ENCODE measurements at regions not wholly inside any gene's neighbourhood (a gene's known extent, or its start where the extent isn't known, plus 50 kb on each side); places are given as distances from the start of the nearest gene placed in this dataset.
A peak's percentile ranks its signal among the peaks of the same experiment; 100 is the strongest.
"Not testable (repeated sequence)": the region's sequence is repeated elsewhere in the genome, so short reads cannot be mapped to it uniquely, and the experiment has no call there.

DNA sequence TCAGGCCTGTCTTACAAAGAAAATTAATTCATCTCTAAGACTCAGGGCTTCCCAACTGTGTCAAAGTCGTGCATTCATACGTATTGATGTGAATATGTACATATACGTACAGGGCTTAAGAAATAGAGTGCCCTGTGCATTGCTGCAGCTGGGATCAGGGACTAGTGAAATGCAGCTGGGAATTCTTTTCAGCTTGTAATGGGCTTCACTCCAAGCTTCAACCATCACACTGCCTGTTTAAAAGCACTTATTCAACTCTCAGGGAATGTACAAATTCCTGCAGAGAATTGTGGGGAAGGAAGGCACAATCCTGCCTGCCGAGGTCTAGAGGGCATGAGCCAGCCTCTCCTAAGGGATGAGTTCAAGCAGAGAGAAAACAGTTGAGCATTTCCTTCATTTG lies 59.6 kb upstream of the MAN2A1 start:
- peak in 1 of 51 donors; percentile 52 for DNase-seq

DNA sequence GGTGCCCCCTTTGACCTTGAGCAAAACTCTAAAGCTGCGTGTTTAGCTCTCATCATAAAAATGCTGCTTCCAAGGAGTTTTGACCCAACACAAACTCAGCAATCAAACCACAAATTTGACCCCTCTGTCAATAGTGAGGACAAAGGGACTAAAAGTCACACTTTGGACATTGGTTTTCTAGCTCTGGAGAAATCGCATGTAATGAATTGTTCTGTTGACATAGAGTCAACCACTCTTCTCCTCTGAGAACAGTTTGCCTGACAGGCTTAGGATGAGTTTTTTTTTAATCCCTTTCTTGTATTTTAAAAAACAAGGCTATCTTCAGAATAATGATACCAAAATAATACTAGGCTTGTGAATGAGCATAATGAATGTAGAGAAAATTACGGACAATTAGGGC lies 61.1 kb upstream of the MAN2A1 start:
- no peak for DNase-seq

DNA sequence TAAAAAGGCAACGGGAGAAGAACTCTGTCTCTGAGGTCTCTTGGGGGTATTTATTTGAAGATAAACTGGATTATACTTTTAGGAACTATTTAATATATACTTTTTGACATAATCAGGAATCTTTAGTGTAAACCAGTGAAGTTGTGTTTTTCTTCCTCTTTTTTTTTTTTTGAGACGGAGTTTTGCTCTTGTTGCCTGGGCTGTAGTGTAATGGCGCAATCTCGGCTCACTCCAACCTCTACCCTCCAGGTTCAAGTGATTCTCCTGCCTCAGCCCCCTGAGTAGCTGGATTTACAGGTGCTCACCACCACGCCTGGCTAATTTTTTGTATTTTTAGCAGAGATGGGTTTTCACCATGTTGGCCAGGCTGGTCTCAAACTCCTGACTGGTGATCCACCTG lies 68.5 kb upstream of the MAN2A1 start:
- DNase-seq = not testable (repeated sequence)

DNA sequence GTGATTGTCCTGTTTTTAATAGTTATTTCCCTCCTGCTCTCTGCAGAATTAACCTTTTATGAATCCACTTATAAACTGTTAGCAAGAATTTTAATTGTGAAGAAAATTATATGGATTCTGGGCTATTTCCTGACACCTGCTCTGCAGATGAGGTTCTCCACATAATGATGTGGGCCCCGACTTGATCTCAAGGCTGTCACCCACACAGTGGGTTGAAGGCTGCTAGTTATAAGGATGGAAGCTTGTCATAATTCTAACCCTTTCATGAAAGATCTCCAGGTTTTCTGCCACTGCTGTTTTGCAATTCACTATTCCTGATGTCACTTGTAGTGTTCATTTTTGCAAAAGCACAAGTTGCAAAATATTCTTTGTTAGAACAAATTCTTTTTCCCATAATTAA lies 69.1 kb upstream of the MAN2A1 start:
- peak in 1 of 51 donors; percentile 63 for DNase-seq

DNA sequence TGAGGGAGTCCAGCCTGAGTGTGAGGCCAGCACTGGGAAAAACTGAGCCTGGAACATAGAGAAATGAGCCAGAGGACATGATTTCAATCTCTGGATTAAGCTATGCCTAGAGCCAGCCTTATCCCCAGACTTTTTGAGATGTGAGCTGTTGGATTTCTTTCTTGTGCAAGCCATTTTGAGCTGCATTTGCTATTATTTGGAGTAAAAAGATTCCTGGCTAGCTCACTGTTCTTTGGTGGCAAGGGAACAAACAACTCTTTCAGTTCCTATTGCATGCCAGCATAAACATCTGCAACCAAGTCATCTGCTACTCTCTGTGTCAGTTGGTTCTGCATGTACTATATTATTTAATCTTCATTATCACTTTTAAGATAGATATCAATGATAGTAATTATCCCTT lies 70.1 kb upstream of the MAN2A1 start:
- peak in 9 of 51 donors; percentile 8 to 79 (median 31) for DNase-seq

DNA sequence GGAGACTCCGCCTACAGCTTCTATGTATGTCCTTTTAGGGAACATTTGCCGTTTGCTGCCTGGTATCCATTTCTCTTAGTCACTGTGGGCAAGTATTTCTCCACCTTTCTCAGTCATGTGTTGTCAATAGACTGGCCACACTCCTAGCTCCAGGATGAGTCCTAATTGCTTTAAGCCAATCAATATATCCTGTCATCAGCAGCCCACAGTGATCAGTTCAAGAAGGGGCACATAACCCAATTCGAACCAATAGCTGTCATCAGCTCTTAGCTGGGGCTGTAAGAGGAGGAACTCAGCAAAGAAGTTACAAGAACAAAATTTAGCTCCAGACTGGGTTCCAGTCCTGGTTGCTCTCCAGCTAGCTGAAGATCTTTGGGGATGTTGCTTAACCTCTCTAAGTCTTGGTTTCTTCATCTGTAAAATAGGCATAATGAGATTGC lies 70.7 kb upstream of the MAN2A1 start:
- peak in 1 of 51 donors; percentile 49 for DNase-seq

DNA sequence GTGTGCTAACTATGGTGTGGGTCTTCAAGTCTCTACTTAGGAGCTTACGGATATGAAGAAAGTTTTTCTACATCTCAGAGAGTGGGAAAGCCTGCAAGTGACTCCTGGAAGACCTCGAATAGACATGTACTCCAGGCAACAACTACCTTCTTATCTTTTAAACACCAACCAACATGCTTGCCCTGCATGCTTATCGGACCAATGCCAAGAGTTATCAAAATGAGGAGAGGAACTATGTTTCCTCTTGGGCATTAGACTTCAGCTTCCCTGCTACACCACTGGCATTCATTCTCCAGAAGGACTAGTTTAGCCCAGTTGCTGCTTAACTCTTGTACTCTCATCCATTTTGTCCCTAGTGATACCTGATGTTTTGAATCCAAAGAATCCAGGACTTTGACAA lies 74.7 kb upstream of the MAN2A1 start:
- DNase-seq = no peak

DNA sequence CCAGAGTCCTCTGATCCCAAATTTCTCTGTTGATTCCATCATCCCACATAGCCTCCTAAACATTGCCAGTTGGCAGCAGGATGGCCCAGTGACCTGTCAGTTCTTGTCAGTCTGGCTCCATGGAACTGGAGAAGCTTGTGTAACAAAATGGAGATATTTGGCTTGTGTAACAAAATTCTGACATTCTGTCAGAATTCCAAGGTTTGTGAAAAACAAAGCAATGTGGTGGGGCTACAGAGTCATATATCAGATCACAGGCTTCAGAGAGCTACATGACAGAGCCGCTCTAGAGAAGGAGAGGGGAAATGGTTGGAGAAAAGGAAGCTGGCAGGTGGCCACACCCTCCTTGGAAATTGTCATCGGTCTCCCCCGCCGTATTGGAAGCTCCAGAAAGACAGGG lies 75.4 kb upstream of the MAN2A1 start:
- DNase-seq = no peak

DNA sequence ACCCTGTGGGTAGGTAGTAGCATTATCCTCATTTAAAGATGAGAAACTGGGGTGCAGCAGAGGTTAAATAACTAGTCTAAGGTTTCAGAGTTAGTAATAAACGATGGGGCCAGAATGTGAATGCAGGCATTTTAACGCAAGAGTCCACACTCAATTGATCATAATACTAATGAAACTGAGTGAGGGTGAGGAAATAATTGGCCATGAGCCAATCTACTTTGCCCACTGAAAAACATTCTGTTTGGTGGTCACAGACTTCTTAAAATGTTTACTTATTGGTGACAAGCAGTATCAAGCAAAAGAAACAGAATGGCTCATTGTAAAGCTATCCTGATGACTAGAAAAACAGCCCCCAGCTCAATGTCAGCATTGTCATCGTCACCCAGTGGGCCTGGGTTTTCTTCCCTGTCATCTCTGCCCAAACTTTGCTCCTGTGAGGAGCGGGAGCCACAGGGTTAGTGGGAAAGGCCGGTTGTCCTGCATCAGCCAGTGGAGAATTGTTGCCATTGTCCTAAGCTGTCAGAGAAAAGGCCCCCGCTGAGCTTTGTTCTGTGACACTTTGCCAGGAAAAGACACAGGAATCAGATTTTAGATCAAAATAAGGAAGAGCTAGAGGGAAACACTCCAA lies 77.3 kb upstream of the MAN2A1 start:
- DNase-seq = peak in 40 of 51 donors; percentile 4 to 89 (median 44)

DNA sequence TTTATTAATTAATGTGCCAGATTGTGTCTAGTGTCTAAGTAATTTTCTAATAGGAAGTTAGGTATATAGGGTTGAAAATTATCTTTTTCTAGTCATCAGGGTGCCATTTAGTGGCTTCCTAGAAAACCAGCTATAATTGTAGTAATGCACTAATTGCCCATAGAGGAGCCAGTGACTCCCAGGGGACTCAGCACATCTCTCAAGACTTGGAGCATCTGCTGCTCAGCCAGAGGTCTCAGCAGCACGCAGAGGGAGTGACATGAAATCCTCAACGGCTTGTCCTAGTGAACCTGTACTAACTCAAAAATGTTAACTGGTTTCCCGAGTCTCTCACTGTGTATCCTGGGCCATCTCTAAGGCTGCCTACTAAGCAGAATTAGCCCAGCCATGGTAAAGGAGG lies 78.2 kb upstream of the MAN2A1 start:
- DNase-seq = peak in 2 of 51 donors; percentile 7 to 42

DNA sequence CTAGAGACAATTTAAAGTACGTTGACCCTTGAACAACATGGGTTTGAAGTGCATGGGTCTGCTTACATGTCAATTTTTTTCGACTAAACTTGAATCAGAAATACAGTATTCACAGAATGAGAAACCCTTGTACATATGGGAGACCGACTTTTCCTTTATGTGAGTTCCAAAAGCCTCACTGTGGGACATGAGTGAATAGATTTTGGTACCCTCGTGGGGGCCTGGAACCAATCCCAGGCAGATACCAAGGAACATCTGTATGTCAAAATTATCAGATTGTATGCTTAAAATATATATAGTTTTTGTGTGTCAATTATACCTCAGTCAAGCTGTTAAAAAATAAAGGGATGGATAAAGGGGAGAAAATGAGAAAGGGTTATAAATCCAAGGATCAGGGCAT lies 78.7 kb upstream of the MAN2A1 start:
- no peak for DNase-seq

DNA sequence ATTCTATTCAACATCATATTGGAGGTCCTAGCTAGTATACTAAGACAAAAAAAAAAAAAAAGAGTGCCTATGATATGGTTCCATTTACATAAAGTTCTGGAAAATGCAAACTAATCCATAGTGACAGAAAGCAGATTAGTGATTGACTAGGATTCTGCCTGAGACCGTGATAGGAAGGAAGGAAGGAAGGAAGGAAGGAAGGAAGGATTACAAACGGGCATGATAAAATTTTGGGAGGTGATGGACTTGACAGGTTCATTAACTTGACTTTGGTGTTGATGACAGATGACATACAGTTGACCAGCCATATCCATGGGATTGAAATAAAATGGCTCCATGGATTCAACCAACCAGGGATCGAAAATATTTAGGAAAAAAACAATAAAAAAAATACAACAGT lies 79.1 kb upstream of the MAN2A1 start:
- DNase-seq = no peak

DNA sequence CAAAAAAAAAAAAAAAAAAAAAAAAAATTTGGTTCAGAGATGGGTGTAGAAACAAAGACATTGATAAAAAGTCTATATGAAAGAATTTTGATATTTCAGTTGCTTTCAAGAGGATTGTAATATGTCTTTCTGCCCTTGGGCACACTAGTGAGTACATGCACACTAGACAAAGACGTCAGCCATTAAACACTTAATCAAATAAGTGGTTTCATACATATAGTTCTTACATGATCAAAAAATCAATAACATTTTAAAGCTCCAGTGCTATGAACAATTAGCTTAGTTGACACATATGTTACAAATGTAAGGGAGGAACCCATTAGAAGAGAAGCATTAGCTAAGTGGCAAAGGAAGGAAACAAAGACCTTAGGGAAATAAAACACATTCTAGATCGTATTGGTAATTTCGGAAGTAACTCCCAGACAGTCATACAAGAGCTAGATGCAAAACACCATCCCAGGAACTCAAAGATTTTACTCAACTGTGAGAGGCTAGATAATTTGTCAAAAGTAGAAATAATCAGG lies 84.5 kb upstream of the MAN2A1 start:
- DNase-seq = no peak

DNA sequence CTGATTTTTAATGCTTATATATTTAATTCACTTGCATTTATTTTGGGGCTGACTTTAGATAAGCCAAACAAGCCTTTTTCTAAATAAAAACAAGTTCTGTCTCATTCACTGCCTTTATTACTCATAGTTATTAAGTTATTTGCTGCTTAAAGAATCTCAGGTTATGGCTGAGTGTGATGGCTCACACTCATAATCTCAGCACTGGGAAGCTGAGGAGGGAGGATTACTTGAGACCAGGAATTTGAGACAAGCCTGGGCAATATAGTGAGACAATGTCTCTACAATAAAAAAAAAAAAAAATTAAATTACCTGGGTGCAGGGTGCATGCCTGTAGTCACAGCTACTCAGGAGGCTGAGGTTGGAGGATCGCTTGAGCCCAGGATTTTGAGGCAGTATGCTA lies 85.0 kb upstream of the MAN2A1 start:
- DNase-seq = no peak

DNA sequence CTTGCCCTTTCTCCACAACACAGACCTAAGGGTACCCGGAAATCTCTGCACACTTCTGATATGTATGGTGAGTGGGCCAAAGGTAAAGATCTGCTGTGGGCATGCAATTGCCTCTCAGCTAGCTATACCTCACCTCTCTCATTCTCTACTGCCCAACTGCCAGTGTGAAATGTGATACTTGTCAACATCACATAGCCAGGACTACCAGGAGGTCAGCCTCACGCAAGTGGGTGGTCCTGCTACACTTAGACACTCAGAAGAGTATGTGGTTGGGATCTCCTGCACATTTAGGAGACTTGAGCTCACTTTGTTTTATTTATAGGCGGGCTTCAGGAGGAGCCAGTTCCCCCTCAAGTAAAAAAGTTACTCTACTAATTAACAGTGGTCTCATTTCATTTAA lies 88.0 kb upstream of the MAN2A1 start:
- no peak for DNase-seq

DNA sequence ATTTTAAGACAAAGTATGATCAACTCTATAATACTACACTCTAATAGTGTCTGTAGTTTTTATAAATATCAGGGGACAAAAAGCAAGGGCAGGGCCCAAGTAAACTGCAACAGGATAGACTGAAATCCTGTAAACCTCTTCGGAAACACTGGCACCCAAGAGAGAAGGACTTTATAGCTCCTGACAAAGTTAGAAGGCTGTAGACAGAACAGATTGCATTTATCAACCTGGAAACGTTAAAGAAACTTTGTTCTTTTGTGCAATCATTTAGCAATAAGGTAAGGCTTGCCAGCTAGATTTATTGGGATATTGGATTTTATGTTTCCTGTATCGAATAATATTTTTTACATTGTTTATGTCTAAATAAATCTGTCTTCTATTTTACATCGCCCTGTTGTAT lies 91.8 kb upstream of the MAN2A1 start:
- DNase-seq = no peak

DNA sequence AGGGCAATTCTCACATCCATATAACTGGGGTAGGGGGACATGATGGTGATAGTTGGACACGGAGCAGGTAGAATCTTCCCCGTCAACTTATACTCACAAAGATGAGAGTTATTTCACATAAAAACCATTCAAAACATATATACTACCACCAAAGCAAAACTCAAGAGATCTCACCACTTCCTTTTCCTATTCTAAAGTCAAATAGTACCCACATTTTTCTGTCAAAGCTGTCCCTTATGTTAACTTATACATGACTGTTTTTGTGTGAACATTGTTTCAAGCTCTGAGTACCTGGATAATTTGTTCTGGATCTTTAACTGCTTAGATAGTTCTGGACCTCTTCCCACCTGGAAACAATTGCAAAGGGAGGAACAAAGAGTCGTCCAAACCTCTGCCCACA lies 95.5 kb upstream of the MAN2A1 start:
- DNase-seq = no peak

DNA sequence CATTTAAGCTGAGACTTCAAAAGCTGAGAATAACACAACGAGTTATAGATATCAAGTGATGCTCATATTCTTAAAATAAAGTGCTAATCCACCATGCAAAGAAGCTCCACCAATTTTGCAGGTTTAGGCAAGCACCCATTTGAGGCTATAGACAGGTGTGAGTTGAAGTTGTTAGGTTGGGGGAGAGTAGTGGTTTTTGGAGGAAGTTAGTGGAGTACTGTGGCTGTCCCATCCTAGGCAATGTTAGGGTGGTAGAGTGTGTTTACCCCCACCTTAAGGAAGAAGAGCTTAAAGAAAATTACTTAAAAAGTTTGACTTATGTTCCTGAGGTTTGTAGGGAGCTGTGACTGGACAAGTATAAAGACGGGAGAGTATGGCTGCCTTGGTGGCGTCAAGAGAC lies 98.9 kb upstream of the MAN2A1 start:
- DNase-seq = no peak

DNA sequence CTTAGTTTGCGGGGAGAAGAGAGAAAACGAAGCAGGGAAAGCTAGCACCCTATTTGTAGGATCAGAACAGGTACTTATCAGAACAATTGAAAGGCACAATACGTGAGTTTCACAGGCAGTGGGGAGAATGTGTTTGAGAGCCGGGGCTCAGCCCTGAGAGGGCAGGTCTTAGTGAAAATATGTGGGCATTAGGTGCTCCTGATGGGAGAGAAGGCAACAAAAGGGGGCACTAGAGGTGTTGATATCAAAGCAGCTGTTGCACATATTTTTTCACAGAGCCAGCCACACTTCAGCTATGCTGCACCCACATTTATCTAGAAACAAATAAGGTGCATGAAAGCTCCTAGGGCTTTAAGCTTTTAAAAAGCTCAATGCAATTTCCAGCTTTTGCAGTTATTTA lies 99.7 kb upstream of the MAN2A1 start:
- DNase-seq = peak in 2 of 51 donors; percentile 8 to 13

DNA sequence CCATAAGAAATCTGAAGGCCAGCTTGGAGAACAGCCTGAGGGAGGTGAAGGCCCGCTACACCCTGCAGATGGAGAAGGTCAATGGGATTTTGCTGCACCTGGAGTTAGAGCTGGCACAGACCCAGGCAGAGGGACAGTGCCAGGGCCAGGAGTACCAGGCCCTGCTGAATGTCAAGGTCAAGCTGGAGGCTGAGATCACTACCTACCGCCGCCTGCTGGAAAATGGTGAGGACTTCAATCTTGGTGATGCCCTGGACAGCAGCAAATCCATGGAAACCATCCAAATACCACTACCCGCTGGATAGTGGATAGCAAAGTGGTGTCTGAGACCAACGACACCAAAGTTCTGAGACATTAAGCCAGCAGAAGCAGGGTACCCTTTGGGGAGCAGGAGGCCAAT lies 100.5 kb upstream of the MAN2A1 start:
- no peak for DNase-seq

DNA sequence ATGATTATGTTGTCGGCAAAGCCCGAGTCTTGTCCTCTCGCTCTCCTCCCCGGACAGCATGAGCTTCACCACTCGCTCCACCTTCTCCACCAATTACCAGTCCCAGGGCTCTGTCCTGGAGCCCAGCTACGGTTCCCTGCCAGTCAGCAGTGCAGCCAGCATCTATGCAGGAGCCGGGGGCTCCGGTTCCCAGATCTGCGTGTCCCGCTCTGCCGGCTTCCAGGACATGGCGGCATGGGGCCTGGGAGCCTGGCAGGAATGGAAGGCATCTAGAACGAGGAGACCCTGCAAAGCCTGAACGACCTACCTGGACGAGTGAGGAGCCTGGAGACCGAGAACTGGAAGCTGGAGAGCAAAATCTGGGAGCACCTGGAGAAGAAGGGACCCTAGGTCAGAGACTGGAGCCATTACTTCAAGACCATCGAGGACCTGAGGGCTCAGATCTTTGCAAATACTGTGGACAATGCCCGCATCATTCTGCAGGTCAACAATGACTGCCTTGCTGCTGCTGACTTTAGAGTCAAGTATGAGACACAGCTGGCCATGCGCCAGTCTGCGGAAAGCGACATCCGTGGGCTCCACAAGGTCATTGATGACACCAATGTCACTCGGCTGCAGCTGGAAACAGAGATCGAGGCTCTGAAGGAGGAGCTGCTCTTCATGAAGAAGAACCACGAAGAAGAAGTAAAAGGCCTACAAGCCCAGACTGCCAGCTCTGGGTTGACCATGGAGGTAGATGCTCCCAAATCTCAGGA lies 101.3 kb upstream of the MAN2A1 start:
- DNase-seq = no peak

DNA sequence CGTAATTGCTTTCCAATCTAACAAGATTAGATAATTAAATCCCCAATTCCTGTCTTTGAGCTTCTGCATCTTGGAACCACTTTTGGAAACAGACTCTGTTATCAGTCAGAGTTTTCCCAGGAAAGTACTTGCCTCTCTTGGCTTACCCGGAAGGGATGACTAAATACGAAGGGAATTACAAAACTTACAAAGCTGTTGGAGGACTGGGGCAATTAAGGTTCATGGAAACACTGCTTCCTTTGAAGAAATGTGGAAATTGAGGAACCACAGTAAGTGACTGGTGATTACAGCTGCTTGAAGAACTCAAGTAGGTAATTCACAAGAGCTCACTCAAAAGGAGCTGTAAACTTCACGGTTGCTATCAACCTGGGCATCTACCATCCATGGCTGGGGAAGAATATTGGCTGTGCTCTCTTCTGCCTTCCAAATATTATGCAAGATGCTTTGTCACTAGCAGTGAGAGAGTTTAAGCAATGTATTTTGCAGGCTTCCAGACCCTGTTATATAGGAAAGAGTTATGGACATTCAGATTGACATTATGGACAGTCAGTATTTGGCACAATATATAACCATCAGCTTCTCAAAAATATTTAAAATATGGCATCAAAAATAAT lies 104.6 kb upstream of the MAN2A1 start:
- no peak for DNase-seq

DNA sequence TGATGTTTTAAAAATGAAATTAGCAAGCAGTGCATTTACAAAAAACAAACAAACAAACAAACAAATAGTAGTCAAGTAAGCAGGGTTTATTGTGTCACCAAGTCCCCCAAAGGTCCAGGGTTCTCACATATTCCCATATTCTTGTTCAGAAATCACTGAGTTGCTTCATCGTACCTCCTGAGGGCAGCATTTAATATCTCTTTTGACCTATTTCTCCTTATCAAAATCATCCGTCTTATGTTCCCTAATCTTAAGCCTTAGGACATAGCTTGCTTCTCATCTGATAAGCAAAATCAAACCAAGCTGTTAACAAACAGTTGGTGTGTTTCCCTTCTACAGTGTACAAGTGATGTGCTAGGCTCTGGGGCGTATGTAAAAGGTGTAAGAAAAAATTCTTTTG lies 109.5 kb upstream of the MAN2A1 start:
- no peak for DNase-seq

Measured in hypothalamus (tissue), 51 donors.